ENCODE measurements at regions not wholly inside any gene's neighbourhood (a gene's known extent, or its start where the extent isn't known, plus 50 kb on each side); places are given as distances from the start of the nearest gene placed in this dataset.

DNA sequence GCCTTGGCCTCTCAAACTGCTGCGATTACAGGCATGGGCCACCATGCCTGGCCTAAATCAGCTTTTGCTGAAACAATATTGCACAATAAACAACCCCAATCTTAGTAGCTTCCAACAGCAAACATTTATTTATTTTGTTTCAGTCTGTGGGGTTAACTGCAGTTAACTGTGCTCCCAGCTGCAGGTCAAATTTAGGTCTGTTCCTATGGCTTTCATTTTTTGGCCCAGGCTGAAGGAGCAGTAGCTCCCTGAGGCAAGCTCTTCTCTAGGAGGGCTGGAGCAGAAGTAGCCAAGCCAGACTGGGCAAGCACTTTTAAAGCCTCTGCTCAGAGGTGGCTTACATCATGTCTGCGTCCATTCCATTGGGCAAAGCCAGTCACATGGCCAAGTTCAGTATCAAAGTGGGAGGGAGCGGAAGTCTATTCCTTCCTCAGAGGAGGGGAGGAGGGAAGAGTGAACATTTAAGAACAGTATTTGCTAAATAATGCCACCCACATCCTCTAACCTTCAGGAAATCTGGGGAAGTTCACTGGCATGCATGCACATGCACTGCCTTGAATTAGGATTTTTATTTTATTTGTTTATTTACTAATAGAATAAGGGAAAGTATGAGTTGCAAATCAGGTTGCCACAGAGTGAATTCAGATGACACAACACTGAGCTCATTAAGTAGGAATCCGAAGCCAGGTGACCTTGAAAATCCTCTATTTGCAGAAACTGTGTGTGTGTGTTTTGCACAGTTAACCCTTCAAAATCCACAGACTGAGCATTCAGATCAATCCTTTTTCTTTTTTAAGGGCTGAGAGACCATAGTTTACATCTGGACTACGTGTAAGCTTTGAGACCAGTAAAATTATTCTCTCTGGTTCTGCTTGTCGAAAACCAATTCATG lies 122.0 kb upstream of the SEL1L start:
- H3K4me3 ChIP-seq, result no peak overlapping the region
- no peaks in the 10 kb centered on the region for H3K36me3 ChIP-seq (ENCODE audit: low read depth)
- DNase-seq (no peak), ATAC-seq (no peak)
- TF ChIP-seq, protein P1, sequence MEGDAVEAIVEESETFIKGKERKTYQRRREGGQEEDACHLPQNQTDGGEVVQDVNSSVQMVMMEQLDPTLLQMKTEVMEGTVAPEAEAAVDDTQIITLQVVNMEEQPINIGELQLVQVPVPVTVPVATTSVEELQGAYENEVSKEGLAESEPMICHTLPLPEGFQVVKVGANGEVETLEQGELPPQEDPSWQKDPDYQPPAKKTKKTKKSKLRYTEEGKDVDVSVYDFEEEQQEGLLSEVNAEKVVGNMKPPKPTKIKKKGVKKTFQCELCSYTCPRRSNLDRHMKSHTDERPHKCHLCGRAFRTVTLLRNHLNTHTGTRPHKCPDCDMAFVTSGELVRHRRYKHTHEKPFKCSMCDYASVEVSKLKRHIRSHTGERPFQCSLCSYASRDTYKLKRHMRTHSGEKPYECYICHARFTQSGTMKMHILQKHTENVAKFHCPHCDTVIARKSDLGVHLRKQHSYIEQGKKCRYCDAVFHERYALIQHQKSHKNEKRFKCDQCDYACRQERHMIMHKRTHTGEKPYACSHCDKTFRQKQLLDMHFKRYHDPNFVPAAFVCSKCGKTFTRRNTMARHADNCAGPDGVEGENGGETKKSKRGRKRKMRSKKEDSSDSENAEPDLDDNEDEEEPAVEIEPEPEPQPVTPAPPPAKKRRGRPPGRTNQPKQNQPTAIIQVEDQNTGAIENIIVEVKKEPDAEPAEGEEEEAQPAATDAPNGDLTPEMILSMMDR (IDR thresholded peaks at IDR 0.05), result no peak
- H3K4me1 ChIP-seq (ENCODE audit: low read depth), result no peaks in the 10 kb centered on the region
- no peaks in the 10 kb centered on the region for H3K9me3 ChIP-seq
- intact Hi-C loops (cut with DNase I, micrococcal nuclease), result no loop called here

DNA sequence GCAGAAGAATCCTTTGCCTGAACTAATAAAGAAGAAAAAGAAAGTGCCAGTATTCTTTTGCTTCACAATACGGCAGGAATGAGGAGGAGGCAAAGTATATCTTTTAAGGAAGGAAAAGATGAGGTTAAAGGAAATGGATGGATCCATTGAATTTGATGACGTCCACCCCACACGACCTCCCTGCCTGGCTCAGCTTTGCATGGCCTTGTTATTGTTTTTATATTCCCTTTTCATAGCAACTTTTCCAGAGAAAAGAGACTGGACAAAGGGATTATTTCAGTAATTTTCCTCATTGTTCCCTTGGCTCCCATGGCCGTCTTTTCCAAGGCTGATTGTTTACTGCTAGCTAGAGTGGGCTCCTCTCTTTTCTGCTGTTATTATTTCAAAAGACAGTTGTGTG lies 123.2 kb upstream of the SEL1L start:
- Histone ChIP-seq H3K9me3 (no peaks in the 10 kb centered on the region), H3K4me3 (no peak overlapping the region), H3K36me3 (ENCODE audit: low read depth) (no peaks in the 10 kb centered on the region), H3K4me1 (ENCODE audit: low read depth) (no peaks in the 10 kb centered on the region)
- DNase-seq (no peak), ATAC-seq (no peak)
- intact Hi-C loops (cut with DNase I, micrococcal nuclease), result no loop called here
- TF ChIP-seq, protein P1 (IDR thresholded peaks at IDR 0.05), result no peak

DNA sequence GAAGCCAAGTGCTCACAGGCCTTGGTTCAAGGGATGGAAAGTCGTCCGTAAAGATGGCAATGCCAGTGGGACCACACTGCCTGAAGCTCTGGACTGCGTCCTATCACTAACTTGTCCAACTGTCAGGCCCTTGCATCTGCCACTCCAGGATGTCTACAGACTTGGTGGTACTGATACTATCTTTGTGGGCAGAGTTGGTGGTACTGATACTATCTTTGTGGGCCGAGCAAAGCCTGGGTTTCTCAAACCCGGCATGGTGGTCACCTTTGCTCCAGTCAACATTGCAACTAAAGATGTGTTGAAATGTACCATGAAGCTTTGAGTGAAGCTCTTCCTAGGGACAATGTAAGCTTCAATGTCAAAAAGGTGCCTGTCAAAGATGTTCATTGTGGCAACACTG lies 128.4 kb upstream of the SEL1L start:
- no peaks in the 10 kb centered on the region for H3K4me1 ChIP-seq (ENCODE audit: low read depth)
- intact Hi-C loops (cut with DNase I, micrococcal nuclease), result no loop called here
- no peak for ATAC-seq
- H3K36me3 ChIP-seq (ENCODE audit: low read depth), result no peaks in the 10 kb centered on the region
- no peak overlapping the region for H3K4me3 ChIP-seq
- no peak for DNase-seq
- TF ChIP-seq, protein P1 (IDR thresholded peaks at IDR 0.05), result no peak
- H3K9me3 ChIP-seq, result no peaks in the 10 kb centered on the region

DNA sequence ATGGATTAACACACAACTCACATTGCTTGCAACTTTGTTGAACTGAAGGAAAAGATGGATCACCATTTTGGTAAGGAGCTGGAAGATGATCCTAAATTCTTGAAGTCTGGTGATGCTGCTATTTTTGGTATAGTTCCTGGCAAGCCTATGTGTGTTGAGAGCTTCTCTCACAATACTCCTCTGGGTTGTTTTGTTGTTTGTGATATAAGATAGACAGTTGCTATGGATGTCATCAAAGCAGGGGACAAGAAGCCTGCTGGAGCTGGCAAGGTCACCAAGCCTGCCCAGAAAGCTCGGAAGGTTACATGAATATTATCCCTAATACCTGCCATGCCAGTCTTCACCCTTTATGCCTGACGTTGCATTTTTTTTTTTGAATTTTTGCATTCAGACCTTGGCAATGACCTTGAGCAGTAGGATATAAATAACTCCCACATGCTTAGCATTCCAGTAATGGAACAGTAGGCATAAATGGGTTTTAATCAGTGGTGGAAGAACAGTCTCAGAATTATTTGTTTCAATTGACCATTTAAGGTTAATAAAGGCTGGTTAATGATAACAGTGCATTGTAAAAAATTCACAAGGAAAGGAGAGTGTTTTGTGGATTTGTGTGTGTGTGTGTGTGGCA lies 129.0 kb upstream of the SEL1L start:
- intact Hi-C loops (cut with DNase I, micrococcal nuclease), result no loop called here
- no peaks in the 10 kb centered on the region for H3K4me1 ChIP-seq (ENCODE audit: low read depth)

DNA sequence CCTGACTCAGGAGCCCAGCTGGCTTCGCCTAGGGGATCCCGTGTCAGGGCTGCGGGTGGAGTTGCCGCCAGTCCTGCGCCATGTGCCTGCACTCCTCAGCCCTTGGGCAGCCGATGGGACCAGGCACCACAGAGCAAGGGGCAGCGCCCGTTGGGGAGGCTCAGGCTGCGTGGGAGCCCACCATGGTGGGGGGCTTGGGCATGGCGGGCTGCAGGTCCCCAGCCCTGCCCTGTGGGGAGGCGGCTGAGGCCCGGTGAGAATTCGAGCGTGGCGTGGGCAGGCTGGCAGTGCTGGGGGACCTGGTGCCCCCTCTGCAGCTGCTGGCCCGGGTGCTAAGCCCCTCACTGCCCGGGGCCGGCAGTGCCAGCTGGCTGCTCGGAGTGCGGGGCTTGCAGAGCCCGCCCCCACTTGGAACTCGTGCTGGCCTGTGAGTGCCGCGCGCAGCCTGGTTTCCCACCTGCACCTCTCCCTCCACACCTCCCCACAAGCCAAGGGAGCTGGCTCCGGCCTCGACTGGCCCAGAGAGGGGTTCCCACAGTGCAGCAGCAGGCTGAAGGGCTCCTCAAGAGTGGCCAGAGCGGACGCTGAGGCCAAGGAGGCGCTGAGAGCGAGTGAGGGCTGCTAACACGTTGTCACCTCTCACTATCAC lies 135.1 kb upstream of the SEL1L start:
- ATAC-seq, result no peak

More for the DNA sequence above, 129.0 kb upstream of the SEL1L start:
- Histone ChIP-seq H3K4me3 (no peak overlapping the region), H3K9me3 (no peaks in the 10 kb centered on the region), H3K36me3 (ENCODE audit: low read depth) (no peaks in the 10 kb centered on the region)
- no peak for ATAC-seq
- TF ChIP-seq, protein P1 (IDR thresholded peaks at IDR 0.05), result no peak
- DNase-seq, result no peak

More for the DNA sequence above, 135.1 kb upstream of the SEL1L start:
- peak in 1 of 3 donors; percentile 43 for DNase-seq
- Histone ChIP-seq H3K4me3 (no peak overlapping the region), H3K9me3 (peaks cover 12% of the 10 kb centered on the region), H3K36me3 (ENCODE audit: low read depth) (no peaks in the 10 kb centered on the region), H3K4me1 (ENCODE audit: low read depth) (no peaks in the 10 kb centered on the region)
- intact Hi-C loops (cut with DNase I, micrococcal nuclease), result no loop called here
- TF ChIP-seq, protein P1 (IDR thresholded peaks at IDR 0.05), result no peak

Data from mucosa of descending colon (tissue), 3 donors.